HG02642 (cell line): ENCODE measurements at regions not wholly inside any gene's neighbourhood (a gene's known extent, or its start where the extent isn't known, plus 50 kb on each side); places are given as distances from the start of the nearest gene placed in this dataset.
A peak's percentile ranks its signal among the peaks of the same experiment; 100 is the strongest.
"Not testable (repeated sequence)": the region's sequence is repeated elsewhere in the genome, so short reads cannot be mapped to it uniquely, and the experiment has no call there.

Experiments
- ATAC-seq: cut with Tn5 transposase; IDR thresholded peaks from one replicate; pipeline ENCODE4 v1.9.1; 2021; ENCODE audit warnings: mild to moderate bottlenecking; ENCODE audit not compliant: unreplicated experiment, poor library complexity

GRCh38 chr6:15021074-15021473 is 224.8 kb upstream of the JARID2 start:
- ATAC-seq = no peak

GRCh38 chr6:15023018-15023417 is 222.9 kb upstream of the JARID2 start:
- ATAC-seq = not testable (repeated sequence)

- peak; percentile 92 for ATAC-seq
Observed at GRCh38 chr6:15023448-15023847, 222.4 kb upstream of the JARID2 start.

GRCh38 chr6:15025446-15025845 is 220.4 kb upstream of the JARID2 start:
- ATAC-seq = no peak

GRCh38 chr6:15026832-15027231 is 219.0 kb upstream of the JARID2 start:
- ATAC-seq = no peak

GRCh38 chr6:15027472-15027871 is 218.4 kb upstream of the JARID2 start:
- ATAC-seq = no peak

- ATAC-seq = no peak
Observed at GRCh38 chr6:15032015-15032414, 213.9 kb upstream of the JARID2 start.

- no peak for ATAC-seq
Observed at GRCh38 chr6:15033850-15034203, 212.0 kb upstream of the JARID2 start.

- no peak for ATAC-seq
Observed at GRCh38 chr6:15036690-15037245, 209.1 kb upstream of the JARID2 start.

GRCh38 chr6:15037253-15037652 is 208.6 kb upstream of the JARID2 start:
- no peak for ATAC-seq

- ATAC-seq = no peak
Observed at GRCh38 chr6:15038013-15038791, 207.7 kb upstream of the JARID2 start.

GRCh38 chr6:15039136-15039535 is 206.7 kb upstream of the JARID2 start:
- ATAC-seq = no peak

GRCh38 chr6:15042938-15043337 is 202.9 kb upstream of the JARID2 start:
- ATAC-seq = no peak

- no peak for ATAC-seq
Observed at GRCh38 chr6:15044146-15044882, 201.6 kb upstream of the JARID2 start.

GRCh38 chr6:15044948-15045347 is 200.9 kb upstream of the JARID2 start:
- no peak for ATAC-seq

- ATAC-seq = no peak
Observed at GRCh38 chr6:15046751-15047150, 199.1 kb upstream of the JARID2 start.

GRCh38 chr6:15048367-15048766 is 197.5 kb upstream of the JARID2 start:
- ATAC-seq = no peak

- ATAC-seq = no peak
Observed at GRCh38 chr6:15058200-15059061, 187.4 kb upstream of the JARID2 start.

GRCh38 chr6:15061180-15061641 is 184.7 kb upstream of the JARID2 start:
- ATAC-seq = no peak

- no peak for ATAC-seq
Observed at GRCh38 chr6:15061908-15062515, 183.9 kb upstream of the JARID2 start.
